ENCODE measurements at regions not wholly inside any gene's neighbourhood (a gene's known extent, or its start where the extent isn't known, plus 50 kb on each side); places are given as distances from the start of the nearest gene placed in this dataset.

GRCh38 chr21:31536138-31536537, 123.4 kb upstream of the SOD1 start:
- H3K4me3 ChIP-seq (ENCODE audit: low read depth, low read length): no peak overlapping the region
- no peaks in the 10 kb centered on the region for H3K27me3 ChIP-seq (ENCODE audit: control insufficient read depth, insufficient read depth, low read length)
- H3K36me3 ChIP-seq (ENCODE audit: control insufficient read depth, insufficient read depth, low read length): no peaks in the 10 kb centered on the region
- H3K9ac ChIP-seq (ENCODE audit: low read length): no peak overlapping the region
- no peaks in the 10 kb centered on the region for H3K9me3 ChIP-seq (ENCODE audit: control insufficient read depth, insufficient read depth, low read depth, low read length)
- H3K4me1 ChIP-seq (ENCODE audit: control insufficient read depth, insufficient read depth, low read length): peaks cover 11% of the 10 kb centered on the region; the same call in 1 of the 2 replicates
- H3K27ac ChIP-seq (ENCODE audit: low read depth, low read length): no peak overlapping the region

- no peaks in the 10 kb centered on the region for H3K36me3 ChIP-seq (ENCODE audit: control insufficient read depth, insufficient read depth, low read length)
- H3K9ac ChIP-seq (ENCODE audit: low read length): no peak overlapping the region
- H3K27me3 ChIP-seq (ENCODE audit: control insufficient read depth, insufficient read depth, low read length): no peaks in the 10 kb centered on the region
- H3K27ac ChIP-seq (ENCODE audit: low read depth, low read length): no peak overlapping the region
- peaks cover 35% of the 10 kb centered on the region; the same call in 1 of the 2 replicates for H3K4me1 ChIP-seq (ENCODE audit: control insufficient read depth, insufficient read depth, low read length)
- H3K9me3 ChIP-seq (ENCODE audit: control insufficient read depth, insufficient read depth, low read depth, low read length): no peaks in the 10 kb centered on the region
- no peak overlapping the region for H3K4me3 ChIP-seq (ENCODE audit: low read depth, low read length)
Observed at GRCh38 chr21:31531967-31532366, 127.5 kb upstream of the SOD1 start.

- Histone ChIP-seq H3K4me1 (ENCODE audit: control insufficient read depth, insufficient read depth, low read length) (peaks cover 44% of the 10 kb centered on the region), H3K27ac (ENCODE audit: low read depth, low read length) (peak overlapping the region; percentile 5; the same call in 1 of the 2 replicates), H3K27me3 (ENCODE audit: control insufficient read depth, insufficient read depth, low read length) (no peaks in the 10 kb centered on the region), H3K36me3 (ENCODE audit: control insufficient read depth, insufficient read depth, low read length) (no peaks in the 10 kb centered on the region), H3K9ac (ENCODE audit: low read length) (no peak overlapping the region), H3K4me3 (ENCODE audit: low read depth, low read length) (no peak overlapping the region), H3K9me3 (ENCODE audit: control insufficient read depth, insufficient read depth, low read depth, low read length) (no peaks in the 10 kb centered on the region)
Observed at GRCh38 chr21:31530897-31531705, 128.4 kb upstream of the SOD1 start.

GRCh38 chr21:31530364-31530763, 129.1 kb upstream of the SOD1 start:
- Histone ChIP-seq H3K9ac (ENCODE audit: low read length) (no peak overlapping the region), H3K4me3 (ENCODE audit: low read depth, low read length) (no peak overlapping the region), H3K4me1 (ENCODE audit: control insufficient read depth, insufficient read depth, low read length) (peaks cover 47% of the 10 kb centered on the region), H3K27me3 (ENCODE audit: control insufficient read depth, insufficient read depth, low read length) (no peaks in the 10 kb centered on the region), H3K27ac (ENCODE audit: low read depth, low read length) (no peak overlapping the region), H3K9me3 (ENCODE audit: control insufficient read depth, insufficient read depth, low read depth, low read length) (no peaks in the 10 kb centered on the region), H3K36me3 (ENCODE audit: control insufficient read depth, insufficient read depth, low read length) (no peaks in the 10 kb centered on the region)

- H3K9ac ChIP-seq (ENCODE audit: low read length): no peak overlapping the region
- peaks cover 51% of the 10 kb centered on the region for H3K4me1 ChIP-seq (ENCODE audit: control insufficient read depth, insufficient read depth, low read length)
- no peaks in the 10 kb centered on the region for H3K27me3 ChIP-seq (ENCODE audit: control insufficient read depth, insufficient read depth, low read length)
- H3K4me3 ChIP-seq (ENCODE audit: low read depth, low read length): no peak overlapping the region
- H3K36me3 ChIP-seq (ENCODE audit: control insufficient read depth, insufficient read depth, low read length): no peaks in the 10 kb centered on the region
- no peak overlapping the region for H3K27ac ChIP-seq (ENCODE audit: low read depth, low read length)
- H3K9me3 ChIP-seq (ENCODE audit: control insufficient read depth, insufficient read depth, low read depth, low read length): no peaks in the 10 kb centered on the region
Observed at GRCh38 chr21:31529406-31529805, 130.1 kb upstream of the SOD1 start.

- Histone ChIP-seq H3K4me3 (ENCODE audit: low read depth, low read length) (no peak overlapping the region), H3K27me3 (ENCODE audit: control insufficient read depth, insufficient read depth, low read length) (no peaks in the 10 kb centered on the region), H3K4me1 (ENCODE audit: control insufficient read depth, insufficient read depth, low read length) (peaks cover 45% of the 10 kb centered on the region), H3K27ac (ENCODE audit: low read depth, low read length) (peak overlapping the region; percentile 37; the same call in 1 of the 2 replicates), H3K36me3 (ENCODE audit: control insufficient read depth, insufficient read depth, low read length) (no peaks in the 10 kb centered on the region), H3K9ac (ENCODE audit: low read length) (no peak overlapping the region), H3K9me3 (ENCODE audit: control insufficient read depth, insufficient read depth, low read depth, low read length) (no peaks in the 10 kb centered on the region)
Observed at GRCh38 chr21:31526040-31526439, 133.5 kb upstream of the SOD1 start.

GRCh38 chr21:31524140-31524539, 135.4 kb upstream of the SOD1 start:
- Histone ChIP-seq H3K4me1 (ENCODE audit: control insufficient read depth, insufficient read depth, low read length) (peaks cover 32% of the 10 kb centered on the region), H3K36me3 (ENCODE audit: control insufficient read depth, insufficient read depth, low read length) (no peaks in the 10 kb centered on the region), H3K4me3 (ENCODE audit: low read depth, low read length) (no peak overlapping the region), H3K9me3 (ENCODE audit: control insufficient read depth, insufficient read depth, low read depth, low read length) (no peaks in the 10 kb centered on the region), H3K9ac (ENCODE audit: low read length) (no peak overlapping the region), H3K27ac (ENCODE audit: low read depth, low read length) (no peak overlapping the region), H3K27me3 (ENCODE audit: control insufficient read depth, insufficient read depth, low read length) (no peaks in the 10 kb centered on the region)

- Histone ChIP-seq H3K27ac (ENCODE audit: low read depth, low read length) (no peak overlapping the region), H3K9me3 (ENCODE audit: control insufficient read depth, insufficient read depth, low read depth, low read length) (no peaks in the 10 kb centered on the region), H3K4me3 (ENCODE audit: low read depth, low read length) (no peak overlapping the region), H3K36me3 (ENCODE audit: control insufficient read depth, insufficient read depth, low read length) (no peaks in the 10 kb centered on the region), H3K4me1 (ENCODE audit: control insufficient read depth, insufficient read depth, low read length) (peaks cover 18% of the 10 kb centered on the region), H3K9ac (ENCODE audit: low read length) (no peak overlapping the region), H3K27me3 (ENCODE audit: control insufficient read depth, insufficient read depth, low read length) (no peaks in the 10 kb centered on the region)
Observed at GRCh38 chr21:31521515-31521914, 138.0 kb upstream of the SOD1 start.

GRCh38 chr21:31520561-31521098, 138.9 kb upstream of the SOD1 start:
- Histone ChIP-seq H3K27me3 (ENCODE audit: control insufficient read depth, insufficient read depth, low read length) (no peaks in the 10 kb centered on the region), H3K27ac (ENCODE audit: low read depth, low read length) (no peak overlapping the region), H3K4me1 (ENCODE audit: control insufficient read depth, insufficient read depth, low read length) (peaks cover 11% of the 10 kb centered on the region), H3K9ac (ENCODE audit: low read length) (no peak overlapping the region), H3K4me3 (ENCODE audit: low read depth, low read length) (no peak overlapping the region), H3K36me3 (ENCODE audit: control insufficient read depth, insufficient read depth, low read length) (no peaks in the 10 kb centered on the region), H3K9me3 (ENCODE audit: control insufficient read depth, insufficient read depth, low read depth, low read length) (no peaks in the 10 kb centered on the region)

GRCh38 chr21:31518580-31518979, 140.9 kb upstream of the SOD1 start:
- Histone ChIP-seq H3K27ac (ENCODE audit: low read depth, low read length) (no peak overlapping the region), H3K9me3 (ENCODE audit: control insufficient read depth, insufficient read depth, low read depth, low read length) (no peaks in the 10 kb centered on the region), H3K4me1 (ENCODE audit: control insufficient read depth, insufficient read depth, low read length) (peaks cover 12% of the 10 kb centered on the region), H3K9ac (ENCODE audit: low read length) (no peak overlapping the region), H3K36me3 (ENCODE audit: control insufficient read depth, insufficient read depth, low read length) (no peaks in the 10 kb centered on the region), H3K27me3 (ENCODE audit: control insufficient read depth, insufficient read depth, low read length) (no peaks in the 10 kb centered on the region), H3K4me3 (ENCODE audit: low read depth, low read length) (no peak overlapping the region)

- H3K4me3 ChIP-seq (ENCODE audit: low read depth, low read length): no peak overlapping the region
- H3K9me3 ChIP-seq (ENCODE audit: control insufficient read depth, insufficient read depth, low read depth, low read length): no peaks in the 10 kb centered on the region
- no peak overlapping the region for H3K27ac ChIP-seq (ENCODE audit: low read depth, low read length)
- H3K36me3 ChIP-seq (ENCODE audit: control insufficient read depth, insufficient read depth, low read length): no peaks in the 10 kb centered on the region
- no peaks in the 10 kb centered on the region for H3K27me3 ChIP-seq (ENCODE audit: control insufficient read depth, insufficient read depth, low read length)
- H3K4me1 ChIP-seq (ENCODE audit: control insufficient read depth, insufficient read depth, low read length): peaks cover 12% of the 10 kb centered on the region
- H3K9ac ChIP-seq (ENCODE audit: low read length): no peak overlapping the region
Observed at GRCh38 chr21:31517664-31518414, 141.7 kb upstream of the SOD1 start.
